ENCODE measurements at regions not wholly inside any gene's neighbourhood (a gene's known extent, or its start where the extent isn't known, plus 50 kb on each side); places are given as distances from the start of the nearest gene placed in this dataset.

- TF ChIP-seq POLR2A (IDR thresholded peaks at IDR 0.05) = no peak
- no peak for TF ChIP-seq CTCF (IDR thresholded peaks at IDR 0.05)
- Histone ChIP-seq H3K27ac (no peak overlapping the region), H3K9me3 (no peaks in the 10 kb centered on the region), H3K36me3 (no peaks in the 10 kb centered on the region), H3K4me3 (no peak overlapping the region), H3K4me1 (no peaks in the 10 kb centered on the region), H3K27me3 (no peaks in the 10 kb centered on the region)
- intact Hi-C loops (cut with DNase I) = no loop called here
- WGBS, 2 donors = 50 to 58% methylated on average over 2 of the region's 2 CpGs
- DNase-seq = no peak
Observed at GRCh38 chr3:74075241-74075640, 450.5 kb upstream of the PDZRN3 start.

- no peak overlapping the region for H3K4me3 ChIP-seq
- H3K4me1 ChIP-seq = no peaks in the 10 kb centered on the region
- H3K27ac ChIP-seq = no peak overlapping the region
- 16 to 17% methylated on average over 1 of the region's 1 CpG for WGBS, 2 donors
- no peak for DNase-seq
- intact Hi-C loops (cut with DNase I) = no loop called here
- H3K36me3 ChIP-seq = no peaks in the 10 kb centered on the region
- no peaks in the 10 kb centered on the region for H3K9me3 ChIP-seq
- no peaks in the 10 kb centered on the region for H3K27me3 ChIP-seq
- TF ChIP-seq CTCF (IDR thresholded peaks at IDR 0.05) (no peak), POLR2A (IDR thresholded peaks at IDR 0.05) (no peak)
Observed at GRCh38 chr3:74074700-74075099, 450.0 kb upstream of the PDZRN3 start.

GRCh38 chr3:74067296-74067695 lies 442.6 kb upstream of the PDZRN3 start:
- Histone ChIP-seq H3K9me3 (no peaks in the 10 kb centered on the region), H3K4me3 (no peak overlapping the region), H3K36me3 (no peaks in the 10 kb centered on the region), H3K27me3 (no peaks in the 10 kb centered on the region), H3K27ac (no peak overlapping the region), H3K4me1 (no peaks in the 10 kb centered on the region)
- intact Hi-C loops (cut with DNase I) = no loop called here
- TF ChIP-seq POLR2A (IDR thresholded peaks at IDR 0.05) (no peak), CTCF (IDR thresholded peaks at IDR 0.05) (no peak)
- 0 to 22% methylated on average over 1 of the region's 1 CpG for WGBS, 2 donors
- no peak for DNase-seq

- H3K27me3 ChIP-seq = no peaks in the 10 kb centered on the region
- no peaks in the 10 kb centered on the region for H3K36me3 ChIP-seq
- H3K4me3 ChIP-seq = no peak overlapping the region
- DNase-seq = no peak
- intact Hi-C loops (cut with DNase I) = no loop called here
- H3K27ac ChIP-seq = no peak overlapping the region
- no peaks in the 10 kb centered on the region for H3K9me3 ChIP-seq
- 62 to 66% methylated on average over 3 of the region's 3 CpGs for WGBS, 2 donors
- TF ChIP-seq CTCF (IDR thresholded peaks at IDR 0.05) = no peak
- no peak for TF ChIP-seq POLR2A (IDR thresholded peaks at IDR 0.05)
- no peaks in the 10 kb centered on the region for H3K4me1 ChIP-seq
Observed at GRCh38 chr3:74066456-74066855, 441.7 kb upstream of the PDZRN3 start.

GRCh38 chr3:74059923-74060600 lies 435.3 kb upstream of the PDZRN3 start:
- intact Hi-C loops (cut with DNase I) = no loop called here
- H3K9me3 ChIP-seq = no peaks in the 10 kb centered on the region
- TF ChIP-seq POLR2A (IDR thresholded peaks at IDR 0.05) (no peak), CTCF (IDR thresholded peaks at IDR 0.05) (no peak)
- H3K27me3 ChIP-seq = no peaks in the 10 kb centered on the region
- DNase-seq = no peak
- H3K27ac ChIP-seq = no peak overlapping the region
- no peaks in the 10 kb centered on the region for H3K36me3 ChIP-seq
- H3K4me1 ChIP-seq = no peaks in the 10 kb centered on the region
- WGBS, 2 donors = 63 to 71% methylated on average over 3 of the region's 3 CpGs
- H3K4me3 ChIP-seq = no peak overlapping the region

All from esophagus squamous epithelium (tissue), 5 donors.